ENCODE measurements at regions not wholly inside any gene's neighbourhood (a gene's known extent, or its start where the extent isn't known, plus 50 kb on each side); places are given as distances from the start of the nearest gene placed in this dataset.
"Not testable (repeated sequence)": the region's sequence is repeated elsewhere in the genome, so short reads cannot be mapped to it uniquely, and the experiment has no call there.

DNA sequence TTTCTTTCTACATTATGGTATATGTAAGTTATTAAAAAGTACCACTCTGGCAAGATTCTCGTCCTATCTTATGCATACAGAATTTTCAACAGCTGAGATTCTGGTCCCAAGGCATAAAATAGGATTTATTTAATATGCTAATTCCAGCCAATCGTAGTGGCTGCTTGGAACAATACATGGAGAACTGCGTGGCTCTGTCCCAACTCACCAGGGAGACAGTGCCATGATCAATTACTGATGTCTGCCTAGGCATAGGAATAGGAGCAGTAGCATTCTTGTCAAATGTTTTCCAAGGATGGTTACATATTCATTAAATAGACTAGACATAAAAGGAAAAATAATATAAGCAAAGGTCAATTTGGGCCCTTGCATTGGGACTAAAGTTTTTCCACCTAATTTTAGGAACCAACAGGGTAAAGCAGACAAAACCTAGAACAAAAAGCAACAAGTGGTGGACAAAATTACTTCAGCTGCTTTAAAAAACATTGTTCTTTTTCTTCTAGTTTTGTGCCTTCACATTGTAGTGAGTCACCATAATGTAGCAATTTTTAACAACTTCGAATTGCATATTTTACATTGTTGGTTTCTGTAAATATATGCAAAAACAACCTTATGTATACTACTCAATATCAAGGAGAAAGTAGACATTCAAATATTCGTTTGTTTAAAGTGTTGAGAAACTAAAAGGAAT lies 232.8 kb upstream of the ATP5MC3 start (continued):
- TF ChIP-seq, protein P1, sequence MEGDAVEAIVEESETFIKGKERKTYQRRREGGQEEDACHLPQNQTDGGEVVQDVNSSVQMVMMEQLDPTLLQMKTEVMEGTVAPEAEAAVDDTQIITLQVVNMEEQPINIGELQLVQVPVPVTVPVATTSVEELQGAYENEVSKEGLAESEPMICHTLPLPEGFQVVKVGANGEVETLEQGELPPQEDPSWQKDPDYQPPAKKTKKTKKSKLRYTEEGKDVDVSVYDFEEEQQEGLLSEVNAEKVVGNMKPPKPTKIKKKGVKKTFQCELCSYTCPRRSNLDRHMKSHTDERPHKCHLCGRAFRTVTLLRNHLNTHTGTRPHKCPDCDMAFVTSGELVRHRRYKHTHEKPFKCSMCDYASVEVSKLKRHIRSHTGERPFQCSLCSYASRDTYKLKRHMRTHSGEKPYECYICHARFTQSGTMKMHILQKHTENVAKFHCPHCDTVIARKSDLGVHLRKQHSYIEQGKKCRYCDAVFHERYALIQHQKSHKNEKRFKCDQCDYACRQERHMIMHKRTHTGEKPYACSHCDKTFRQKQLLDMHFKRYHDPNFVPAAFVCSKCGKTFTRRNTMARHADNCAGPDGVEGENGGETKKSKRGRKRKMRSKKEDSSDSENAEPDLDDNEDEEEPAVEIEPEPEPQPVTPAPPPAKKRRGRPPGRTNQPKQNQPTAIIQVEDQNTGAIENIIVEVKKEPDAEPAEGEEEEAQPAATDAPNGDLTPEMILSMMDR (IDR thresholded peaks at IDR 0.05; ENCODE audit: low read depth, low read length, missing input control) = no peak
- TF ChIP-seq TAF1 (conservative IDR thresholded peaks at IDR 0.05) (no peak), RXRA (IDR thresholded peaks at IDR 0.05) (no peak), FOXA1 (IDR thresholded peaks at IDR 0.05) (no peak), GABPA (IDR thresholded peaks at IDR 0.05 in 1 of 2, conservative IDR thresholded peaks at IDR 0.05 in 1 of 2) (no peak), HNF4A (conservative IDR thresholded peaks at IDR 0.05) (no peak)
- TF ChIP-seq, protein P2, sequence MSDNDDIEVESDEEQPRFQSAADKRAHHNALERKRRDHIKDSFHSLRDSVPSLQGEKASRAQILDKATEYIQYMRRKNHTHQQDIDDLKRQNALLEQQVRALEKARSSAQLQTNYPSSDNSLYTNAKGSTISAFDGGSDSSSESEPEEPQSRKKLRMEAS (IDR thresholded peaks at IDR 0.05) = no peak

DNA sequence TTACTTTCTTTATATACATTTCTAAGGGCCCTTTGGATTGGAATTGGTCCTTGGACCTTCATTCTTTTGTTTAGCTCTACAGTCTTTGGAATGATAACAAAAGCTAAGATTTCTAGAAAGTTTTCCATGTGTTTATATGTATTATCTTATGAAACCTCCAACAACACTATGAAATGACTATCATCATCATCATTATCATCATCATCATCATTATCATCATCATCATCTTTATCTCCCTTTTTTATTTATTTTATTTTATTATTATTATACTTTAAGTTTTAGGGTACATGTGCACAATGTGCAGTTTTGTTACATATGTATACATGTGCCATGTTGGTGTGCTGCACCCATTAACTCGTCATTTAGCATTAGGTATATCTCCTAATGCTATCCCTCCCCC lies 229.4 kb upstream of the ATP5MC3 start:
- not testable (repeated sequence) for H3K9me3 ChIP-seq (ENCODE audit: control insufficient read depth in 4 of 4, low read length in 3 of 4); H3K4me3 ChIP-seq (ENCODE audit: low read depth in 1 of 3, low read length in 3 of 3); DNase-seq (ENCODE audit: low spot score); H3K9ac ChIP-seq (ENCODE audit: low read depth in 1 of 2, low read length in 2 of 2); H3K27me3 ChIP-seq (ENCODE audit: control insufficient read depth in 4 of 4, insufficient read depth in 4 of 4, low read length in 3 of 4); H3K4me1 ChIP-seq (ENCODE audit: control insufficient read depth in 4 of 4, insufficient read depth in 4 of 4, low read length in 3 of 4); H3K27ac ChIP-seq (ENCODE audit: low read depth in 1 of 2, low read length in 2 of 2); H3K36me3 ChIP-seq (ENCODE audit: control insufficient read depth in 4 of 4, insufficient read depth in 3 of 4, low read depth in 1 of 4, low read length in 3 of 4)
- no CpG with 5 or more reads among the region's 1 CpG for WGBS

DNA sequence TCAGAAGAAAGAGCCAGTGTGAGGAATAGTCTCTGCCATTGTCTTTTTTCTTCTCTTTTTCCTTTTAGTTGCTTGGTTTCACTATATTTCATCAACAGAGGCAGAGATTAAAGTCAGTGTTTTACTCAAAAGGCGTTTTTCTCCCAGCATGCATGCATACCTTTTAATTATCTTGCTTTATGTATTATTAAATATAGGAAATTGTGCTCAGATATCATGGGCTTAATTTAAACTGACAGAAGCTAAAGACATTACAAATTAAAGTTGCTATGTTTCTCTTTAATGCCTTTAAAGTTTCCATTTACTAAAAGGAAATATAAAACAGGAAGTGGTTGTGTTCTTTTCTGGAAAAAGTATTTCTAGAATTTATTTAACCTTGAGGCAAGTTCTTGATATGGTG lies 223.3 kb upstream of the ATP5MC3 start:
- TF ChIP-seq, protein P3, sequence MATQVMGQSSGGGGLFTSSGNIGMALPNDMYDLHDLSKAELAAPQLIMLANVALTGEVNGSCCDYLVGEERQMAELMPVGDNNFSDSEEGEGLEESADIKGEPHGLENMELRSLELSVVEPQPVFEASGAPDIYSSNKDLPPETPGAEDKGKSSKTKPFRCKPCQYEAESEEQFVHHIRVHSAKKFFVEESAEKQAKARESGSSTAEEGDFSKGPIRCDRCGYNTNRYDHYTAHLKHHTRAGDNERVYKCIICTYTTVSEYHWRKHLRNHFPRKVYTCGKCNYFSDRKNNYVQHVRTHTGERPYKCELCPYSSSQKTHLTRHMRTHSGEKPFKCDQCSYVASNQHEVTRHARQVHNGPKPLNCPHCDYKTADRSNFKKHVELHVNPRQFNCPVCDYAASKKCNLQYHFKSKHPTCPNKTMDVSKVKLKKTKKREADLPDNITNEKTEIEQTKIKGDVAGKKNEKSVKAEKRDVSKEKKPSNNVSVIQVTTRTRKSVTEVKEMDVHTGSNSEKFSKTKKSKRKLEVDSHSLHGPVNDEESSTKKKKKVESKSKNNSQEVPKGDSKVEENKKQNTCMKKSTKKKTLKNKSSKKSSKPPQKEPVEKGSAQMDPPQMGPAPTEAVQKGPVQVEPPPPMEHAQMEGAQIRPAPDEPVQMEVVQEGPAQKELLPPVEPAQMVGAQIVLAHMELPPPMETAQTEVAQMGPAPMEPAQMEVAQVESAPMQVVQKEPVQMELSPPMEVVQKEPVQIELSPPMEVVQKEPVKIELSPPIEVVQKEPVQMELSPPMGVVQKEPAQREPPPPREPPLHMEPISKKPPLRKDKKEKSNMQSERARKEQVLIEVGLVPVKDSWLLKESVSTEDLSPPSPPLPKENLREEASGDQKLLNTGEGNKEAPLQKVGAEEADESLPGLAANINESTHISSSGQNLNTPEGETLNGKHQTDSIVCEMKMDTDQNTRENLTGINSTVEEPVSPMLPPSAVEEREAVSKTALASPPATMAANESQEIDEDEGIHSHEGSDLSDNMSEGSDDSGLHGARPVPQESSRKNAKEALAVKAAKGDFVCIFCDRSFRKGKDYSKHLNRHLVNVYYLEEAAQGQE (IDR thresholded peaks at IDR 0.05) = no peak
- no peak for TF ChIP-seq EGR1 (IDR thresholded peaks at IDR 0.05; ENCODE audit: low read depth in 2 of 2)
- TF ChIP-seq, protein P4, sequence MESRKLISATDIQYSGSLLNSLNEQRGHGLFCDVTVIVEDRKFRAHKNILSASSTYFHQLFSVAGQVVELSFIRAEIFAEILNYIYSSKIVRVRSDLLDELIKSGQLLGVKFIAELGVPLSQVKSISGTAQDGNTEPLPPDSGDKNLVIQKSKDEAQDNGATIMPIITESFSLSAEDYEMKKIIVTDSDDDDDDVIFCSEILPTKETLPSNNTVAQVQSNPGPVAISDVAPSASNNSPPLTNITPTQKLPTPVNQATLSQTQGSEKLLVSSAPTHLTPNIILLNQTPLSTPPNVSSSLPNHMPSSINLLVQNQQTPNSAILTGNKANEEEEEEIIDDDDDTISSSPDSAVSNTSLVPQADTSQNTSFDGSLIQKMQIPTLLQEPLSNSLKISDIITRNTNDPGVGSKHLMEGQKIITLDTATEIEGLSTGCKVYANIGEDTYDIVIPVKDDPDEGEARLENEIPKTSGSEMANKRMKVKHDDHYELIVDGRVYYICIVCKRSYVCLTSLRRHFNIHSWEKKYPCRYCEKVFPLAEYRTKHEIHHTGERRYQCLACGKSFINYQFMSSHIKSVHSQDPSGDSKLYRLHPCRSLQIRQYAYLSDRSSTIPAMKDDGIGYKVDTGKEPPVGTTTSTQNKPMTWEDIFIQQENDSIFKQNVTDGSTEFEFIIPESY (IDR thresholded peaks at IDR 0.05) = no peak
- TF ChIP-seq FOXA2 (IDR thresholded peaks at IDR 0.05) = no peak
- no peak for TF ChIP-seq RAD21 (IDR thresholded peaks at IDR 0.05)
- TF ChIP-seq GABPA (IDR thresholded peaks at IDR 0.05 in 1 of 2, conservative IDR thresholded peaks at IDR 0.05 in 1 of 2) = no peak
- TF ChIP-seq TAF1 (conservative IDR thresholded peaks at IDR 0.05) = no peak
- no peak for TF ChIP-seq RXRA (IDR thresholded peaks at IDR 0.05)
- TF ChIP-seq HNF4G (IDR thresholded peaks at IDR 0.05) = no peak
- no peak for TF ChIP-seq NR2F2 (IDR thresholded peaks at IDR 0.05)
- TF ChIP-seq HNF4A (conservative IDR thresholded peaks at IDR 0.05) = no peak
- no peak for TF ChIP-seq JUND (IDR thresholded peaks at IDR 0.05)
- no peak for TF ChIP-seq FOXA1 (IDR thresholded peaks at IDR 0.05)
- H3K4me1 ChIP-seq (ENCODE audit: control insufficient read depth in 4 of 4, insufficient read depth in 4 of 4, low read length in 3 of 4) = no peaks in the 10 kb centered on the region
- DNase-seq (ENCODE audit: low spot score) = no peak
- no peaks in the 10 kb centered on the region for H3K9me3 ChIP-seq (ENCODE audit: control insufficient read depth in 4 of 4, low read length in 3 of 4)
- H3K36me3 ChIP-seq (ENCODE audit: control insufficient read depth in 4 of 4, insufficient read depth in 3 of 4, low read depth in 1 of 4, low read length in 3 of 4) = no peaks in the 10 kb centered on the region
- H3K27ac ChIP-seq (ENCODE audit: low read depth in 1 of 2, low read length in 2 of 2) = no peak overlapping the region
- 58% methylated on average over 1 of the region's 1 CpG for whole genome bisulfite sequencing
- no peaks in the 10 kb centered on the region for H3K27me3 ChIP-seq (ENCODE audit: control insufficient read depth in 4 of 4, insufficient read depth in 4 of 4, low read length in 3 of 4)
- no peak overlapping the region for H3K4me3 ChIP-seq (ENCODE audit: low read depth in 1 of 3, low read length in 3 of 3)
- no peak overlapping the region for H3K9ac ChIP-seq (ENCODE audit: low read depth in 1 of 2, low read length in 2 of 2)
